Endothelial cell of umbilical vein (primary cell): ENCODE measurements at regions not wholly inside any gene's neighbourhood (a gene's known extent, or its start where the extent isn't known, plus 50 kb on each side); places are given as distances from the start of the nearest gene placed in this dataset.

Source experiments
- BruUV-seq: library from RNA; stranded (reverse); fragments of 400-500 nt; replicated peaks from 2 replicates; lab custom pipeline; 2021; lab: Mats Ljungman, UMichigan
- CTCF ChIA-PET: fragments of 300-600, 350-600 bp; sonication (Branson Sonifier 250); formaldehyde crosslinking; loops from one replicate; lab custom pipeline; 2021; ENCODE audit warnings: antibody characterized with exemption, inconsistent platforms; lab: Charles Lee
- POLR2A ChIA-PET: fragments of 300-600, 350-600 bp; sonication (Branson Sonifier 250); formaldehyde crosslinking; loops from one replicate; lab custom pipeline; 2021; ENCODE audit warnings: antibody characterized with exemption, inconsistent platforms; lab: Charles Lee
- DNase-seq: peaks from one replicate; pipeline ENCODE4 v3.0.0-alpha.2; 2011; ENCODE audit warnings: low read depth, low spot score
- FAIRE-seq: peaks from 2 replicates; lab custom pipeline; 2011; peaks lifted over from hg19 to GRCh38; lab: Jason Lieb, UNC
- H2AFZ ChIP-seq: 2 replicates; pipeline ENCODE4 v1.6.0; 2012; ENCODE audit warnings: low read depth, low read length, control low read depth, inconsistent platforms
- H3K27ac ChIP-seq: 2 replicates; pipeline ENCODE4 v1.5.1; 2011; ENCODE audit warnings: low read depth, mild to moderate bottlenecking, control low read depth, low read length, moderate library complexity; ENCODE audit not compliant: insufficient read depth
- H3K27me3 ChIP-seq, 2 experiments: 2 replicates each; pipeline versions ENCODE4 v1.6.0 to v1.6.1; 2011; ENCODE audit warnings: low read length in 2 of 2, mixed read lengths in 1 of 2; ENCODE audit not compliant: control insufficient read depth in 2 of 2, insufficient read depth in 2 of 2
- H3K36me3 ChIP-seq, 2 experiments: 2 replicates in 1 of 2; 3 replicates in 1 of 2; pipeline ENCODE4 v1.5.1; 2011; ENCODE audit warnings: low read length in 2 of 2, mild to moderate bottlenecking in 1 of 2, moderate library complexity in 1 of 2; ENCODE audit not compliant: control insufficient read depth in 2 of 2, insufficient read depth in 2 of 2; ENCODE audit errors: extremely low read depth in 1 of 2
- H3K4me1 ChIP-seq: 3 replicates; pipeline ENCODE4 v1.5.1; 2011; ENCODE audit warnings: mild to moderate bottlenecking, low read length; ENCODE audit not compliant: control insufficient read depth, insufficient read depth; ENCODE audit errors: extremely low read depth
- H3K4me2 ChIP-seq: 2 replicates; pipeline ENCODE4 v1.6.1; 2011; ENCODE audit warnings: low read length, control low read depth, mixed read lengths; ENCODE audit not compliant: insufficient read depth
- H3K4me3 ChIP-seq, 3 experiments: fragments of 200-600 bp in 1 of 3; sonication (generic), shearing (Covaris generic) in 1 of 3; replicated peaks in 1 of 3; 2 replicates each; pipeline ENCODE4 v1.5.1; 2011 to 2016; ENCODE audit warnings: control low read depth in 3 of 3, low read length in 3 of 3, mild to moderate bottlenecking in 2 of 3, inconsistent platforms in 1 of 3, low read depth in 1 of 3, moderate library complexity in 1 of 3; ENCODE audit not compliant: insufficient read depth in 1 of 3
- H3K79me2 ChIP-seq: 2 replicates; pipeline ENCODE4 v1.6.0; 2012; ENCODE audit warnings: low read length, inconsistent platforms; ENCODE audit not compliant: control insufficient read depth, insufficient read depth
- H3K9ac ChIP-seq: replicated peaks from 2 replicates; pipeline ENCODE3; 2011; ENCODE audit warnings: low read length, control low read depth; ENCODE audit not compliant: insufficient read depth; ENCODE audit errors: extremely low read depth
- H3K9me1 ChIP-seq: replicated peaks from 3 replicates; pipeline ENCODE4 v1.6.0; 2011; ENCODE audit warnings: mild to moderate bottlenecking, low read length; ENCODE audit not compliant: control insufficient read depth, insufficient read depth; ENCODE audit errors: extremely low read depth
- H3K9me3 ChIP-seq: replicated peaks from 2 replicates; pipeline ENCODE4 v1.5.1; 2012; ENCODE audit warnings: low read length, inconsistent platforms; ENCODE audit not compliant: control insufficient read depth, insufficient read depth
- H4K20me1 ChIP-seq: replicated peaks from 2 replicates; pipeline ENCODE3; 2011; ENCODE audit warnings: mild to moderate bottlenecking, low read length; ENCODE audit not compliant: control insufficient read depth, insufficient read depth; ENCODE audit errors: extremely low read depth
- CTCF ChIP-seq, 2 donors: IDR thresholded peaks; 1 replicate in 1 of 2; 2 replicates in 1 of 2; pipeline ENCODE4 v1.5.1; 2011; ENCODE audit warnings: low read length in 2 of 2, mild to moderate bottlenecking in 2 of 2, moderate library complexity in 2 of 2, control low read depth in 1 of 2, inconsistent platforms in 1 of 2, low read depth in 1 of 2; ENCODE audit not compliant: insufficient read depth in 1 of 2; ENCODE audit errors: extremely low read depth in 1 of 2
- EZH2 ChIP-seq: IDR thresholded peaks from 2 replicates; pipeline ENCODE4 v1.6.1; 2012; ENCODE audit warnings: borderline replicate concordance, low read depth, mild to moderate bottlenecking, moderate library complexity, low read length, inconsistent platforms; ENCODE audit not compliant: severe bottlenecking
- FOS ChIP-seq: IDR thresholded peaks from 2 replicates; pipeline ENCODE4 v1.6.1; 2011; ENCODE audit warnings: mild to moderate bottlenecking, low read length, moderate library complexity, borderline replicate concordance; ENCODE audit not compliant: insufficient read depth
- GATA2 ChIP-seq: IDR thresholded peaks from 2 replicates; pipeline ENCODE4 v1.7.0; 2011; ENCODE audit warnings: low read depth, mild to moderate bottlenecking, moderate library complexity, mixed read lengths, low read length; ENCODE audit not compliant: insufficient read length, insufficient read depth
- JUN ChIP-seq: IDR thresholded peaks from 2 replicates; pipeline ENCODE4 v1.6.1; 2011; ENCODE audit warnings: borderline replicate concordance, low read depth; ENCODE audit not compliant: insufficient read length, insufficient read depth
- MAX ChIP-seq: IDR thresholded peaks from 2 replicates; pipeline ENCODE4 v1.6.1; 2011; ENCODE audit not compliant: insufficient read depth, insufficient read length
- MYC ChIP-seq: IDR thresholded peaks from one replicate; pipeline ENCODE4 v1.6.1; 2011; ENCODE audit warnings: mild to moderate bottlenecking, low read depth, low read length
- POLR2A ChIP-seq: IDR thresholded peaks from 2 replicates; pipeline ENCODE4 v1.6.1; 2012; ENCODE audit warnings: low read depth, mild to moderate bottlenecking, control low read depth, low read length
- POLR2AphosphoS5 ChIP-seq: IDR thresholded peaks from 2 replicates; pipeline ENCODE4 v1.6.1; 2012; ENCODE audit warnings: low read depth, mild to moderate bottlenecking, control low read depth, low read length, moderate library complexity; ENCODE audit not compliant: insufficient read depth
- dilution Hi-C: fragments of 300-500 bp; cut with MboI; formaldehyde crosslinking; loops from one replicate; pipeline ENCODE4 v1.15.0; 2019; ENCODE audit warnings: low sequenced_read_pairs; ENCODE audit not compliant: extremely low pct_ligation_motif_present
- intact Hi-C: fragments of 100-400 bp; cut with micrococcal nuclease; formaldehyde crosslinking; loops from one replicate; pipeline ENCODE4 v1.10.0; 2022

- TF ChIP-seq MYC = no peak
- FAIRE-seq (no peak), DNase-seq (no peak)
- no peaks in the 10 kb centered on the region for H3K4me1 ChIP-seq
- no peak overlapping the region for H3K4me2 ChIP-seq
- no TSS peak for BruUV-seq
- H3K4me3 ChIP-seq = no peak overlapping the region
- no peak overlapping the region for H2AFZ ChIP-seq
- H3K9me3 ChIP-seq = no peaks in the 10 kb centered on the region
- H3K27me3 ChIP-seq = no peaks in the 10 kb centered on the region
- CTCF ChIA-PET = no interaction called here
- dilution Hi-C loops = no loop called here
- no peak overlapping the region for H3K27ac ChIP-seq
- H3K79me2 ChIP-seq = no peaks in the 10 kb centered on the region
- no peak overlapping the region for H3K9ac ChIP-seq
- H4K20me1 ChIP-seq = no peaks in the 10 kb centered on the region
- POLR2A ChIA-PET = no interaction called here
- H3K36me3 ChIP-seq = no peaks in the 10 kb centered on the region
- intact Hi-C loops = no loop called here
- no peaks in the 10 kb centered on the region for H3K9me1 ChIP-seq
These were observed 218.1 kb downstream of the RMST start for GRCh38 chr12:97680751-97681150.

GRCh38 chr12:97681612-97682504, 219.3 kb downstream of the RMST start:
- intact Hi-C loops (no loop called here), dilution Hi-C loops (no loop called here)
- H3K4me1 ChIP-seq = no peaks in the 10 kb centered on the region
- no peaks in the 10 kb centered on the region for H3K27me3 ChIP-seq
- no peaks in the 10 kb centered on the region for H3K9me1 ChIP-seq
- DNase-seq (no peak), FAIRE-seq (no peak)
- H3K36me3 ChIP-seq = no peaks in the 10 kb centered on the region
- H3K4me2 ChIP-seq = no peak overlapping the region
- no peaks in the 10 kb centered on the region for H3K9me3 ChIP-seq
- ChIA-PET POLR2A (no interaction called here), CTCF (no interaction called here)
- no peak for TF ChIP-seq MYC
- no peak for TF ChIP-seq POLR2AphosphoS5
- TF ChIP-seq EZH2 = no peak
- TF ChIP-seq JUN = no peak
- no peak for TF ChIP-seq FOS
- no peak for TF ChIP-seq GATA2
- TF ChIP-seq MAX = no peak
- no peak for TF ChIP-seq CTCF (IDR thresholded peaks at IDR 0.05; ENCODE audit: extremely low read depth in 1 of 2, insufficient read depth in 1 of 2, low read depth in 1 of 2, low read length in 2 of 2)
- no peak for TF ChIP-seq POLR2A
- BruUV-seq = no TSS peak
- no peak overlapping the region for H3K9ac ChIP-seq
- no peaks in the 10 kb centered on the region for H3K79me2 ChIP-seq
- H2AFZ ChIP-seq = no peak overlapping the region
- no peaks in the 10 kb centered on the region for H4K20me1 ChIP-seq
- H3K4me3 ChIP-seq = no peak overlapping the region
- no peak overlapping the region for H3K27ac ChIP-seq
